SK-N-SH (cell line): ENCODE measurements at regions not wholly inside any gene's neighbourhood (a gene's known extent, or its start where the extent isn't known, plus 50 kb on each side); places are given as distances from the start of the nearest gene placed in this dataset.

ENCODE experiments used
- CTCF ChIA-PET: fragments of 300-600, 350-600 bp; formaldehyde crosslinking; extraction: SDS; loops from one replicate; lab custom pipeline; 2021; lab: Yijun Ruan, JAX
- POLR2A ChIA-PET: fragments of 350-600 bp; sonication (Branson Sonifier 250); formaldehyde crosslinking; extraction: SDS; loops from one replicate; lab custom pipeline; 2020; ENCODE audit warnings: antibody characterized with exemption, inconsistent platforms; lab: Yijun Ruan, JAX
- DNase-seq: peaks from one replicate; pipeline ENCODE4 v3.0.0; 2012
- H2AFZ ChIP-seq: fragments of 200-600 bp; sonication (generic); 2 replicates; pipeline ENCODE4 v1.8.1; 2016; ENCODE audit warnings: antibody characterized with exemption, mild to moderate bottlenecking, low read depth
- H3F3A ChIP-seq: fragments of 200-600 bp; sonication (generic); replicated peaks from 2 replicates; pipeline ENCODE3; 2016; ENCODE audit warnings: antibody characterized with exemption, mild to moderate bottlenecking; ENCODE audit not compliant: insufficient read depth
- H3K27ac ChIP-seq, 2 experiments: fragments of 200-500 bp in 1 of 2; fragments of 200-600 bp in 1 of 2; sonication (Bioruptor generic) in 1 of 2; sonication (generic), shearing (Covaris generic) in 1 of 2; 2 replicates each; pipeline versions ENCODE4 v1.5.1 to v1.6.1; 2014 to 2016; ENCODE audit warnings: low read depth in 2 of 2, inconsistent platforms in 1 of 2, low read length in 1 of 2, mild to moderate bottlenecking in 1 of 2, mixed read lengths in 1 of 2
- H3K27me3 ChIP-seq: fragments of 200-600 bp; sonication (generic), shearing (Covaris generic); 2 replicates; pipeline ENCODE4 v1.6.1; 2016; ENCODE audit warnings: mixed run types; ENCODE audit not compliant: insufficient read depth
- H3K36me3 ChIP-seq, 2 experiments: fragments of 200-500 bp in 1 of 2; fragments of 200-600 bp in 1 of 2; sonication (Bioruptor generic) in 1 of 2; sonication (generic) in 1 of 2; replicated peaks in 1 of 2; 2 replicates each; pipeline versions ENCODE3 to v1.5.1; 2014 to 2016; ENCODE audit warnings: low read length in 1 of 2, mild to moderate bottlenecking in 1 of 2; ENCODE audit not compliant: insufficient read depth in 2 of 2, control insufficient read depth in 1 of 2
- H3K4me1 ChIP-seq, 2 experiments: fragments of 200-500 bp in 1 of 2; fragments of 200-600 bp in 1 of 2; sonication (Bioruptor generic) in 1 of 2; sonication (generic), shearing (Covaris generic) in 1 of 2; 2 replicates each; pipeline versions ENCODE4 v1.5.1 to v1.6.1; 2014 to 2016; ENCODE audit warnings: low read depth in 1 of 2, low read length in 1 of 2, mixed run types in 1 of 2; ENCODE audit not compliant: insufficient read depth in 2 of 2, control insufficient read depth in 1 of 2
- H3K4me2 ChIP-seq: fragments of 200-600 bp; sonication (generic), shearing (Covaris generic); 2 replicates; pipeline ENCODE4 v1.6.1; 2017; ENCODE audit warnings: mixed run types
- H3K4me3 ChIP-seq, 2 experiments: fragments of 200-500 bp in 1 of 2; fragments of 200-600 bp in 1 of 2; sonication (Bioruptor generic) in 1 of 2; sonication (generic), shearing (Covaris generic) in 1 of 2; 2 replicates each; pipeline versions ENCODE4 v1.5.1 to v1.8.1; 2014 to 2016; ENCODE audit warnings: low read depth in 2 of 2, inconsistent platforms in 1 of 2, low read length in 1 of 2, mild to moderate bottlenecking in 1 of 2, mixed read lengths in 1 of 2, moderate library complexity in 1 of 2
- H3K79me2 ChIP-seq: fragments of 200-600 bp; sonication (generic); 2 replicates; pipeline ENCODE4 v1.8.1; 2017; ENCODE audit warnings: mild to moderate bottlenecking; ENCODE audit not compliant: insufficient read depth
- H3K9ac ChIP-seq: fragments of 200-600 bp; sonication (generic); 2 replicates; pipeline ENCODE4 v1.6.1; 2017; ENCODE audit warnings: mixed run types
- H3K9me2 ChIP-seq: fragments of 200-600 bp; sonication (generic); 2 replicates; pipeline ENCODE4 v1.6.1; 2017; ENCODE audit warnings: mixed run types
- H3K9me3 ChIP-seq: fragments of 200-600 bp; sonication (generic); 2 replicates; pipeline ENCODE4 v1.6.1; 2017; ENCODE audit warnings: mixed run types, mild to moderate bottlenecking, moderate library complexity
- H4K20me1 ChIP-seq: fragments of 200-600 bp; sonication (generic); 2 replicates; pipeline ENCODE4 v1.6.1; 2017; ENCODE audit warnings: mild to moderate bottlenecking, mixed run types; ENCODE audit not compliant: insufficient read depth
- EP300 ChIP-seq, 2 experiments: IDR thresholded peaks; 2 replicates each; pipeline versions ENCODE4 v1.4.0 to v1.6.1; 2012; ENCODE audit warnings: borderline replicate concordance in 1 of 2, low read depth in 1 of 2, low read length in 1 of 2
- EZH2phosphoT487 ChIP-seq: fragments of 200-600 bp; sonication (generic); IDR thresholded peaks from 2 replicates; pipeline ENCODE4 v1.6.1; 2017; ENCODE audit warnings: low read depth, mixed run types, mild to moderate bottlenecking, antibody characterized with exemption, moderate library complexity, borderline replicate concordance
- GABPA ChIP-seq: IDR thresholded peaks from 2 replicates; pipeline ENCODE4 v1.4.0; 2012; ENCODE audit warnings: low read depth, mild to moderate bottlenecking
- GATA2 ChIP-seq: sonication (generic); formaldehyde crosslinking; IDR thresholded peaks from 2 replicates; pipeline ENCODE4 v1.5.0; 2020; ENCODE audit warnings: mild to moderate bottlenecking, missing genetic modification reagents
- MXI1 ChIP-seq: IDR thresholded peaks from 2 replicates; pipeline ENCODE4 v1.6.1; 2012; ENCODE audit warnings: mild to moderate bottlenecking, low read depth, low read length, improper control_type of control experiment
- POLR2AphosphoS5 ChIP-seq: IDR thresholded peaks from 2 replicates; pipeline ENCODE4 v1.6.1; 2012; ENCODE audit warnings: low read depth, low read length
- TAF1 ChIP-seq: IDR thresholded peaks from 2 replicates; pipeline ENCODE4 v1.6.1; 2012; ENCODE audit warnings: low read depth, mild to moderate bottlenecking, low read length, moderate library complexity, borderline replicate concordance
- WGBS: methylation state at CpG from one replicate; pipeline ENCODE4 v1.1.6; 2017; ENCODE audit warnings: low lambda C conversion rate; 5-methylcytosine and 5-hydroxymethylcytosine counted together
- TF ChIP-seq, protein P1 (sequence below): fragments of 200-600 bp; sonication (generic); IDR thresholded peaks from 2 replicates; pipeline ENCODE4 v1.6.1; 2017; ENCODE audit warnings: antibody characterized with exemption, mild to moderate bottlenecking, moderate library complexity
- TF ChIP-seq, protein P2 (sequence below): fragments of 150-350 bp; IDR thresholded peaks from 2 replicates; pipeline ENCODE4 v1.6.1; 2017; ENCODE audit warnings: antibody characterized with exemption, low read length, low read depth, borderline replicate concordance
- TF ChIP-seq, protein P3 (sequence below): IDR thresholded peaks from 2 replicates; pipeline ENCODE4 v1.4.0; 2012; ENCODE audit warnings: low read depth, borderline replicate concordance

DNA sequence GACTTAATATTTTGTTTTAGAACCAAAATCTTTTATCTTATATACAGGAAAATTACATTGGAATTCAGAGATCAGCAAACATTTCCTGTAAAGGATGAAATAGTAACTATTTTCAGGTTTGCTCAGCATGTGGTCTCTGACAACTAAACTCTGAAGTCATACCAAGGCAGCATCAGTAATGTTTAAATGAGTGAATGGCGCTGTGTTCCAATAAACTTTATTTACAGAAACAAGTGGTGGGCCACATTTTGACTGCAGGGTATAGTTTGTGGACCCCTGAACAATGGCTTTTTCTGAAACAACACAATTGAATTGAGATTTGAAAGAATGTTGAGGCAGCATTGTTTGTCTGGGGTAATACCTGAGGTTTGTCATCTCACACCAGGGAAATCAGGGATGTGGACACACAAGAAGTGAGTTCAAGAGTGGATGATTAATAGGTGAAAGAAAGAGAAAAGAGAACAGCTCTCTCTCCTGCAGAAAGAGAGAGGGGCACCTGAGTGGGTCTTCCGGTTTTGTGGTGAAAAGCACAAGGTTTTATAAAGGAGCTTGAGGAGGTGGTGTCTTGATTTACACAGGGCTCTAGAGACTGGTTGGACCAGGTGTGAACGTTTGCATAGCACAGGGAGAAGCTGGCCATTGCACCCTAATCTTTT is 113.5 kb upstream of the VPREB1 start (continued):
- TF ChIP-seq EP300 (IDR thresholded peaks at IDR 0.05; ENCODE audit: borderline replicate concordance in 1 of 2, low read depth in 1 of 2, low read length in 1 of 2) (no peak), TAF1 (no peak), EZH2phosphoT487 (no peak), GATA2 (CRISPR knock-in tag) (no peak), GABPA (no peak), MXI1 (no peak), POLR2AphosphoS5 (no peak)

DNA sequence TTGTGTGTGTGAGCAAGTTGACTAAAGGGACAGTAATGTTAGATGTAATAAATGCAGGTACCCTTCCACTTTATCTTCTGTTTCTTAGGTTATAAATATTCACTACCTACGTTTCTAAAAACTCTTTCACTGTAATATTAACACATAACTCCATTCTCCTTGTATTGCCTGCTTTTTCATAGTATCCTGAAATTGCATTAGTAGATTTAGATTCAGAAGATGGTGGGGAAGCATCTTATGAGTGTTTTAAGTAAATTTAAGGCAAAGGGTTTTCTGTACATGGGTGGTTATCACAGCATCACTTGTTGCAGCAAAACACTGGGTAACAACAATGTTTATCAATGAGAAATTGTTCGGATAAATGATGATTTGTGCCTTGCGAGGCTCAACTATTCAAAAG is 115.2 kb upstream of the VPREB1 start:
- H3K79me2 ChIP-seq = no peaks in the 10 kb centered on the region
- H4K20me1 ChIP-seq = no peaks in the 10 kb centered on the region
- no peaks in the 10 kb centered on the region for H3K4me1 ChIP-seq
- no peaks in the 10 kb centered on the region for H3K9me2 ChIP-seq
- H3K9ac ChIP-seq = no peak overlapping the region
- H3K27me3 ChIP-seq = peaks cover 10% of the 10 kb centered on the region; the same call in 1 of the 2 replicates
- ChIA-PET CTCF (no interaction called here), POLR2A (no interaction called here)
- no peak overlapping the region for H2AFZ ChIP-seq
- no peaks in the 10 kb centered on the region for H3K9me3 ChIP-seq
- H3K27ac ChIP-seq = no peak overlapping the region
- DNase-seq = no peak
- no peak overlapping the region for H3K4me3 ChIP-seq
- H3F3A ChIP-seq = no peaks in the 10 kb centered on the region
- H3K36me3 ChIP-seq = no peaks in the 10 kb centered on the region
- no peak overlapping the region for H3K4me2 ChIP-seq
- 40% methylated on average over 3 of the region's 3 CpGs for WGBS
- TF ChIP-seq, protein P1, sequence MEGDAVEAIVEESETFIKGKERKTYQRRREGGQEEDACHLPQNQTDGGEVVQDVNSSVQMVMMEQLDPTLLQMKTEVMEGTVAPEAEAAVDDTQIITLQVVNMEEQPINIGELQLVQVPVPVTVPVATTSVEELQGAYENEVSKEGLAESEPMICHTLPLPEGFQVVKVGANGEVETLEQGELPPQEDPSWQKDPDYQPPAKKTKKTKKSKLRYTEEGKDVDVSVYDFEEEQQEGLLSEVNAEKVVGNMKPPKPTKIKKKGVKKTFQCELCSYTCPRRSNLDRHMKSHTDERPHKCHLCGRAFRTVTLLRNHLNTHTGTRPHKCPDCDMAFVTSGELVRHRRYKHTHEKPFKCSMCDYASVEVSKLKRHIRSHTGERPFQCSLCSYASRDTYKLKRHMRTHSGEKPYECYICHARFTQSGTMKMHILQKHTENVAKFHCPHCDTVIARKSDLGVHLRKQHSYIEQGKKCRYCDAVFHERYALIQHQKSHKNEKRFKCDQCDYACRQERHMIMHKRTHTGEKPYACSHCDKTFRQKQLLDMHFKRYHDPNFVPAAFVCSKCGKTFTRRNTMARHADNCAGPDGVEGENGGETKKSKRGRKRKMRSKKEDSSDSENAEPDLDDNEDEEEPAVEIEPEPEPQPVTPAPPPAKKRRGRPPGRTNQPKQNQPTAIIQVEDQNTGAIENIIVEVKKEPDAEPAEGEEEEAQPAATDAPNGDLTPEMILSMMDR = no peak
- TF ChIP-seq, protein P2, sequence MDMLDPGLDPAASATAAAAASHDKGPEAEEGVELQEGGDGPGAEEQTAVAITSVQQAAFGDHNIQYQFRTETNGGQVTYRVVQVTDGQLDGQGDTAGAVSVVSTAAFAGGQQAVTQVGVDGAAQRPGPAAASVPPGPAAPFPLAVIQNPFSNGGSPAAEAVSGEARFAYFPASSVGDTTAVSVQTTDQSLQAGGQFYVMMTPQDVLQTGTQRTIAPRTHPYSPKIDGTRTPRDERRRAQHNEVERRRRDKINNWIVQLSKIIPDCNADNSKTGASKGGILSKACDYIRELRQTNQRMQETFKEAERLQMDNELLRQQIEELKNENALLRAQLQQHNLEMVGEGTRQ = no peak
- TF ChIP-seq, protein P3, sequence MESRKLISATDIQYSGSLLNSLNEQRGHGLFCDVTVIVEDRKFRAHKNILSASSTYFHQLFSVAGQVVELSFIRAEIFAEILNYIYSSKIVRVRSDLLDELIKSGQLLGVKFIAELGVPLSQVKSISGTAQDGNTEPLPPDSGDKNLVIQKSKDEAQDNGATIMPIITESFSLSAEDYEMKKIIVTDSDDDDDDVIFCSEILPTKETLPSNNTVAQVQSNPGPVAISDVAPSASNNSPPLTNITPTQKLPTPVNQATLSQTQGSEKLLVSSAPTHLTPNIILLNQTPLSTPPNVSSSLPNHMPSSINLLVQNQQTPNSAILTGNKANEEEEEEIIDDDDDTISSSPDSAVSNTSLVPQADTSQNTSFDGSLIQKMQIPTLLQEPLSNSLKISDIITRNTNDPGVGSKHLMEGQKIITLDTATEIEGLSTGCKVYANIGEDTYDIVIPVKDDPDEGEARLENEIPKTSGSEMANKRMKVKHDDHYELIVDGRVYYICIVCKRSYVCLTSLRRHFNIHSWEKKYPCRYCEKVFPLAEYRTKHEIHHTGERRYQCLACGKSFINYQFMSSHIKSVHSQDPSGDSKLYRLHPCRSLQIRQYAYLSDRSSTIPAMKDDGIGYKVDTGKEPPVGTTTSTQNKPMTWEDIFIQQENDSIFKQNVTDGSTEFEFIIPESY = no peak
- TF ChIP-seq, all 33 proteins: peak for 0
